GM18505 (cell line): ENCODE measurements at regions not wholly inside any gene's neighbourhood (a gene's known extent, or its start where the extent isn't known, plus 50 kb on each side); places are given as distances from the start of the nearest gene placed in this dataset.

Experiments used
- ATAC-seq: cut with Tn5 transposase; IDR thresholded peaks from one replicate; pipeline ENCODE4 v1.9.1; 2021; ENCODE audit not compliant: unreplicated experiment
- POLR2A ChIP-seq: IDR thresholded peaks from 4 replicates; pipeline ENCODE4 v1.6.1; 2011; ENCODE audit warnings: borderline replicate concordance; ENCODE audit not compliant: insufficient read depth, insufficient read length; ENCODE audit errors: extremely low read depth

DNA sequence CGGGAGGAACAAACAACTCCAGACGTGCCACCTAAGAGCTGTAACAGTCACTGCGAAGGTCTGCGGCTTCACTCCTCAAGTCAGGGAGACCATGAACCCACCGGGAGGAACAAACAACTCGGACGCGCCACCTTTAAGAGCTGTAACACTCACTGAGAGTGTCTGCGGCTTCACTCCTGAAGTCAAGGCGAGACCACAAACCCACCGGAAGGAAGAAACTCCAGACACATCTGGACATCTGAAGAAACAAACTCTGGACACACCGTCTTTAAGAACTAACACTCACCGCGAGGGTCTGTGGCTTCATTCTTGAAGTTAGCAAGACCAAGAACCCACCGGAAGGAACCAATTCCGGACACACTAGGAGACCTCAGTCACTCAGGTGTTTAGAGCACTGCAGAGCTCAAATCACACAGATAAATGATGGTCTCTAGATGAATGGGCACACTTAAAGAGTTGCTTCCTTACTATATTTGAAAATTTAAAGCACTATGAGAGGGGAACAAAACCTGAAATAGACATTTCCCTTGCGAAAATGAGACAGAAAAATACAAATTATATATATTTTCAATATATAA, 587.7 kb upstream of the ADGRL4 start:
- TF ChIP-seq POLR2A: no peak
- no peak for ATAC-seq

DNA sequence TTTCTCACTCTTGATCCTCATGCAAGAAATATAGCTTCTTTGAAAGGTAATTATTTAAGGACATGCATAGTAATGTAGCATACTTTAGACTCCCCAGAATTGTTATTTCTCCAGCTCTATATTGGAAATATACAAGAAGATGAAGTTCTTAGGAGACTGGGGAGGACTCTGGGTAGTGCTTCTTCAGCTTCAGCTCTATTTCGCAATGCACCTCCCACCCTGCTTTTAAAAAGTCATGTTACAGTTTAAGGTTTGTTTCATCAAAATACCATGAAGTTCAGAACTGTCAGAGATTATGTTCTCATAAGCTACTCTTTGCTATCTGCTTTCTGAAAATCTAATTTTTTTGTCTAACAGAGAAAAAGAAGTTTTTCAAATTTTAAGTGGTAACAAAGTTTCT, 586.2 kb upstream of the ADGRL4 start:
- no peak for TF ChIP-seq POLR2A
- no peak for ATAC-seq

DNA sequence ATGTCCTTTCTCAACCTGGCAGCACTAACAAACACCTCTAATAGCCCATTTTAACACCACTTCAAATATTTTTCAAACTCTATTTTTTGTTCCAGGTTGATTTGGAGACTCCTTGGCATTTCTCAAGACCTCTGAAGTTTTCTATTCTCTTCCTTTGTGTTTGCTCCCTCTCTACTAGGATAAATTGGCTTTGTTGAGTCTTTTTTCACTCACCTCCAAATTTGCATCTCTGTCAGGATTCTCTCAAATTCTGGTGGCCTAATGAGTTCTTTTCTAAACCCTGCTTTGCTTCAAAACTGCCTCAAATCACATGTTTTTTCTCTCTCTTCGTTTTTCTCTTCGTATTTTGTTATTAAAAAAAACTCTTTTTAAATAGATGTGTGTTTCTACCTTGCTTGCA, 582.2 kb upstream of the ADGRL4 start:
- no peak for ATAC-seq
- no peak for TF ChIP-seq POLR2A

DNA sequence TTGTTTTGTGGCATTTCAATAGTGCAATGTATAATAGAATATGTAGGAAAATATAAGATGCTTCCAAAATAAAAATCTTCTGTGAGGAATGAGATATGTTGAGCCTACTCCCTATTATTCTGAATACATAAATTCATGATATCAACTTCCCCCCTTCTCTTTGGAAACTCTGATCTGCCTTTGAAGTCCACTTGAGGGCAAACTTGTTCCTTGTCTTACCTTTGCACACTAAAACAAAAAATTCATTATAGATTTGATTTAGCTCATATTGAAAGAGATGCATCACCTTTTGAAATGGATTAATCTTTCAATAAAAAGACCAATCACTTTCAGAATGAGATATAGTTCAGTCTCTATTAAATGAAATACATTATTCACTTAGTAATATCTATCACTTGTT, 580.7 kb upstream of the ADGRL4 start:
- TF ChIP-seq POLR2A: no peak
- no peak for ATAC-seq

DNA sequence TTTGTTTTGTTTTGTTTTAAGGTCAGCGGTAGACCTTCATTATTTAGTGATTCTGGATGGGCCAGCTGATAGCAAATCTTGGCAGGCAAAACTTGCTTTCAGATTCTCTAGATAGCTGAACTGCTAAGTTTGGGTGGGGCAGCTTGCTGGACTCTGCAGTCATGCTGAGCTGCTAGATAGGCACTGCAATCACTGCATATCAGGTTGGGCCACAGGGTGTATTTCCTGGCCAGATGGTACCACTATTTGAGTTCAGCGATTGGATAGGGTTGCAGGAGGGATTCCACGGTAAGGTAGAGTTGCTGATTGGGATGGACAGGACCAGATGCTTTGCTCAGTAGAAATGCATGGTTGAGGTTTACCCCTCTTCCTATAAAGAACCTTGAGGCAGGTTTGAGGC, 579.3 kb upstream of the ADGRL4 start:
- no peak for TF ChIP-seq POLR2A
- no peak for ATAC-seq

DNA sequence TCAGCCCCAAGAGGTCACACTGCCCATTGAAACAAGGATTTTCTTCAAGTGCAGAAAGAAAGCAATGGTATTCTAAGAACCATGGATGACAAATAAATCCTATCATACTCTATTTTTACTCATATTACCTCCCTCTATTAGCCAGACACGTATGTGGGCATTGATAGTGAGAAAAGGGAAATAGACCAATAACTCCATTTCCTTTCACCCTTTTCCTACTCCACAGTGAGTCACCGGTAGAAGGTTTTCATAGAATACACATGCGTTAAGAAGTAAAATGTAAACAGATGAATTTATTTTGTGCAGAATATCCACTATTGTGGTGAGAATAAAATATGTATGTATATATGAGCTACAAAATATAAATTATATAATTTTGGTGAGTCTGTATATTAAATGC, 568.9 kb upstream of the ADGRL4 start:
- ATAC-seq: no peak
- TF ChIP-seq POLR2A: no peak

DNA sequence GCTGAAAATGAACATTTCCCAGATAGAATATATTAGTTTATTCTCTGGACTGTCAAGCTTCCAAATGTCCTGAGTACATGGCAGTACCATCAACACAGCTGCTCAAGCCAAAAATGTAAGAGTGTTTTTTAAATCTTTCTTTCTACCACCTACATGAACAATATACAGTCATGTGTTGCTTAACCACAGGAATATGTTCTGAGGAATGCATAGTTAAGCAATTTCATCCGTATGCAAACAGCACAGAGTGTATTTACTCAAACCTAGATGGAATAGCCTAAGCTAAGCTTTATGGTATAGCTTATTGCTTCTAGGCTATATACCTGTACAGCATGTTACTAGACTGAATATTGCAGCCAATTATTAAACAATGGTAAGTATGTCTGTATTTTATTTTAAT, 561.9 kb upstream of the ADGRL4 start:
- no peak for ATAC-seq
- TF ChIP-seq POLR2A: no peak

DNA sequence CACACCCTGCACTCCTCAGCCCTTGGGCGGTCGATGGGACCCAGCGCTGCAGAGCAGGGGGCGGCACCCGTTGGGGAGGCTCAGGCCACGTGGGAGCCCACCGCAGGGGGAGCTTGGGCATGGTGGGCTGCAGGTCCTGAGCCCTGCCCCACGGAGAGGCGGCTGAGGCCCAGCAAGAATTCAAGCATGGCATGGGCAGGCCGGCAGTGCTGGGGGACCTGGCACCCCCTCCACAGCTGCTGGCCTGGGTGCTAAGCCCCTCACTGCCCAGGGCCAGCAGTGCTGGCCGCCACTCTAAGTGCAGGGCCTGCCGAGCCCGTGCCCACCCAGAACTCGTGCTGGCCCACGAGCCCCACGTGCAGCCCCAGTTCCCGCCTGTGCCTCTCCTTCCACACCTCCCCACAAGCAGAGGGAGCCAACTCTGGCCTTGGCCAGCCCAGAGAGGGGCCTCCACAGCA, 555.0 kb upstream of the ADGRL4 start:
- TF ChIP-seq POLR2A: no peak
- ATAC-seq: no peak

DNA sequence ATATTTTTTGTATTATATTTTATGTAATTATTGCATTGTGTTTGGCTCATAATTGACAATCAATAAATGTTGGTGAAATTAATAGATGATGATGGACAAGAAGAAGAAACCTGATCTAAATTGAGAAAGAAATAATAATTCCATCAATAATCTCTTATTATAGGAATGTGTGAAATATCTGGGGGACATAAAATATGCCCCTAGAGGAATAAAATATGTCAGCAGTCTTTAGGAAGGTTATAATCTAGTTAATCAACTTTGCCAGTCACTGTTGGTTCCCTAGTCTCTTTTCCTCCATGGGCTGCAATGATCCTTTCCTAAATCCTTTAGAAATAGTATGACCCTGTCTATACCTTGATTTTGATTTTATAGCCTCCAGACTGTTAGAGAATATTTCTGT, 549.7 kb upstream of the ADGRL4 start:
- no peak for TF ChIP-seq POLR2A

DNA sequence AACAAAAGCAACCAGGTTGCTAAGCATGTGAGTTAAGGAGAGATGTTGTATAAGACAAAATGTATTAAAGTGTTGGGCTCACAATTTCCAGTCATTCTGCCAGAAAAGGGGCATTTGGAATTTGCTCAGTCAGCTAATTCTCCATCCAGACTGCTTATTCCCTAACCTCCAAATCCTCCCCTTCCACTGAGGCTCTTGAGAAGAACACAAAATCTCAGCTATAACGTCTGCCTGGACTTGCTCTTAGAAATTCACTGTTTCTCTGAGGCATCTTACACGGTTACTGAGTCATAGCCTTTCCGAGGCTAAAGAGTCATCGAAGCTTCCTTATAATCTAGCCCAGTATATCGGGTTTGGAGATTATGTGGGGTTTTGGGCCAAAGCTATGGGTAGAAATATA, 548.2 kb upstream of the ADGRL4 start:
- no peak for ATAC-seq
- TF ChIP-seq POLR2A: no peak

More for the DNA sequence above, 549.7 kb upstream of the ADGRL4 start:
- ATAC-seq: no peak

DNA sequence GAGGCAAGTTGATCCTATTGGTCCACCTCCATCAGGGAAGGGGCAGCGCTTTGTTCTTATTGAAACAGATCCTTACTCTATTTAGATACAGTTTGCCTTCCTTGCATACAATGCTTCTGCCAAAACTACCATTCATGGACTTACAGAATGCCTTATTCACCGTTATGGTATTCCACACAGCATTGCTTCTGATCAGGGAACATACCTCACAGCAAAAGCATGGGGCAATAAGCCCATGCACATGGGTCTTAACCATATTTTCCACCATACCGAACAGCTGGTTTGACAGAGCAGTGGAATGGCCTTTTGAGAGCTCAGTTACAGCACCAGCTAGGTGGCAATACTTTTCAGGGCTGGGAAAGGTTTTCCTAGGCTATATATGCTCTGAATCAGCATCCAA, 544.8 kb upstream of the ADGRL4 start:
- no peak for ATAC-seq
- TF ChIP-seq POLR2A: no peak

DNA sequence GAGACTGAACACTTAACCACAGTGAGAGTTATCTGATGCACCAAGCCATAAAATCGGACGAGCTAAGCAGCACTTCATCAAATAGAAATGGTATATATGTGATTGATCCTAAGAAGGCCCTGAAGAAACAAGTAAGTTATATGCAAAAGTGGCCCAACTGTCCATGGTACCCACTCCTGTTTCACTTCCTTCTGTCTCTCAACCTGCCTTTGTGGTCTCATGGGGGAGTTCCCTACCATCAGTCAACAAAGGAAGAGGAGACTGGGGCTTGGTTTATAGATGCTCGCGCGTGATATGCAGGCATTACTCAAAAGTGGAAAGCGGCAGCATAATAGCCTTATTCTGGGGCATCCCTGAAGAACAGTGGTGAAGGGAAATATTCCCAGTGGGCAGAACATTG, 543.9 kb upstream of the ADGRL4 start:
- no peak for ATAC-seq
- TF ChIP-seq POLR2A: no peak

DNA sequence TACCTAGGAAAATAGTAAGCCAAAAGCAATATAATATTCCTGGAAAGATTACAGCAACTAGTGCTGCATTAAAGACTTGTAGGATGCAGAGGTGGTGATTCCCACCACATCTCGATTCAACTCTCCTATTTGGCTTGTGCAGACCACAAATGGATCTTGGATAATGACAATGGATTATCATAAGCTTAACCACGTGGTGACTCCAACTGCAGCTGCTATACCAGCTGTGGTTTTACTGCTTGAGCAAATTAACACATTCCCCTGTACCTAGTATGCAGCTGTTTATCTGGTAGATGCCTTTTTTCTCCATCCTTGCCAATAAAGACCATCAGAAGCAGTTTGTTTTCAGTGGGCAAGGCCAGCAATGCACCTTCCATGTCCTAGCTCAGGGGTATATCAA, 542.7 kb upstream of the ADGRL4 start:
- no peak for TF ChIP-seq POLR2A
- ATAC-seq: no peak

DNA sequence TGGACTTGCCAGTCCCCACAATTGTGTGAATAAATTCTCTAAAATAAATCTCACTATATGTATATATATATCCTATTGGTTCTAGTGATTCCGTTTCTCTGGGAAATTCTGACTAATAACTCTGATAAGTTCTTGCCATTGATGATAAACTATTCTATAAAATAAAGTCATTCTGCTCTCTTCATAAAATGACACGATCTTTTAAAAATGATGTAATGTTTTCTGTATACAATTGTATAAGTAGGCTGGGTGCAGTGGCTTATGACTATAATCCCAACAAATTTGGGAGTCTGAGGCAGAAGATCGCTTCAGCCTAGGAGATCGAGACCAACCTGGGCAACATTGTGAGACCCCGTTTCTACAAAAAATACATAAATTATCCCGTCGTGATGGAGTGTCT, 541.0 kb upstream of the ADGRL4 start:
- TF ChIP-seq POLR2A: no peak
- no peak for ATAC-seq

DNA sequence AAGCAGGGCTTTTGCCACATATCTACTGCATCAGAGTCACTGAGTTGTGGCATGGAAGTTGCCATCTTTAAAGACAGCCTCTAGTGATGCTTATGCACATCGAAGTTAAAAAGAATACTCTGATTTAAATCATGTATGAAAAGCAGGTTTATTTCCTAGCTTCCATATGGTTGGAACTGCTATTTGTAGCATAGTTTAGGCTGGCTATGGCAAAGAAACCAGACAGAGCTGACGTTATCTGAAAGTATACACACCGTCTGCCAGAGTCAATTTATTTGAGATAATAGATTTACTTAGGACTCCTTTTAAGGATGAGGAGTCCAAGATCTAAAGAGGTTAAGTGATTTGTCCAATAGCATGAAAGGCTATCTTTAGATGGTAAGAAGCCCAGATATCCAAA, 536.9 kb upstream of the ADGRL4 start:
- no peak for TF ChIP-seq POLR2A
- ATAC-seq: no peak
